HEK293 (cell line): ENCODE measurements at regions not wholly inside any gene's neighbourhood (a gene's known extent, or its start where the extent isn't known, plus 50 kb on each side); places are given as distances from the start of the nearest gene placed in this dataset.

Experiments used
- CTCF ChIA-PET: fragments of 350-600 bp; formaldehyde crosslinking; extraction: SDS; loops from one replicate; lab custom pipeline; 2021; ENCODE audit warnings: antibody characterized with exemption; lab: Yijun Ruan, JAX
- POLR2A ChIA-PET: fragments of 300-600 bp; formaldehyde crosslinking; extraction: SDS; loops from one replicate; lab custom pipeline; 2020; ENCODE audit warnings: antibody characterized with exemption, inconsistent platforms; lab: Yijun Ruan, JAX
- H3K27ac ChIP-seq: fragments of 200-500 bp; sonication (Bioruptor generic); 2 replicates; pipeline ENCODE4 v1.5.1; 2014; ENCODE audit warnings: low read depth, low read length, control low read depth, inconsistent platforms; ENCODE audit errors: extremely low read depth
- H3K36me3 ChIP-seq, 2 experiments: fragments of 200-500 bp in 1 of 2; sonication (Bioruptor generic) in 1 of 2; 1 replicate in 1 of 2; 2 replicates in 1 of 2; pipeline ENCODE4 v1.5.1; 2014 to 2017; ENCODE audit warnings: inconsistent platforms in 2 of 2, low read length in 2 of 2; ENCODE audit not compliant: control insufficient read depth in 2 of 2, insufficient read depth in 1 of 2
- H3K4me1 ChIP-seq: fragments of 200-500 bp; sonication (Bioruptor generic); 2 replicates; pipeline ENCODE4 v1.5.1; 2014; ENCODE audit warnings: mild to moderate bottlenecking, low read length, inconsistent platforms; ENCODE audit not compliant: control insufficient read depth, insufficient read depth
- H3K4me3 ChIP-seq: 2 replicates; pipeline ENCODE4 v1.5.1; 2011; ENCODE audit warnings: low read depth, mild to moderate bottlenecking, control low read depth, low read length, moderate library complexity
- H3K9me3 ChIP-seq: fragments of 200-500 bp; sonication (Bioruptor generic); 2 replicates; pipeline ENCODE4 v1.5.1; 2014; ENCODE audit warnings: low read depth, low read length, inconsistent platforms; ENCODE audit not compliant: control insufficient read depth, insufficient read depth
- ATF2 ChIP-seq: fragments of 450-650 bp; formaldehyde crosslinking; IDR thresholded peaks from 2 replicates; pipeline ENCODE4 v1.5.1; 2016; ENCODE audit warnings: missing biosample characterization, missing genetic modification characterization, low read depth
- HIC1 ChIP-seq: fragments of 450-650 bp; formaldehyde crosslinking; IDR thresholded peaks from 2 replicates; pipeline ENCODE4 v1.5.1; 2016; ENCODE audit warnings: missing biosample characterization, missing genetic modification characterization
- KLF16 ChIP-seq: fragments of 450-650 bp; formaldehyde crosslinking; IDR thresholded peaks from 2 replicates; pipeline ENCODE4 v1.5.1; 2017; ENCODE audit warnings: missing biosample characterization, missing genetic modification characterization
- ZBTB26 ChIP-seq: fragments of 450-650 bp; formaldehyde crosslinking; optimal IDR thresholded peaks from 2 replicates; pipeline ENCODE3; 2016; ENCODE audit warnings: missing biosample characterization, mild to moderate bottlenecking, missing genetic modification characterization
- ZBTB7A ChIP-seq: fragments of 450-650 bp; formaldehyde crosslinking; IDR thresholded peaks from 2 replicates; pipeline ENCODE4 v1.5.1; 2016; ENCODE audit warnings: low read depth, missing biosample characterization, missing genetic modification characterization
- ZNF202 ChIP-seq: fragments of 450-650 bp; formaldehyde crosslinking; IDR thresholded peaks from 2 replicates; pipeline ENCODE4 v1.5.1; 2016; ENCODE audit warnings: missing biosample characterization, missing genetic modification characterization, borderline replicate concordance
- ZNF221 ChIP-seq: fragments of 450-650 bp; formaldehyde crosslinking; IDR thresholded peaks from 2 replicates; pipeline ENCODE4 v1.5.1; 2017; ENCODE audit warnings: missing biosample characterization, missing genetic modification characterization, borderline replicate concordance
- ZNF366 ChIP-seq: fragments of 450-650 bp; formaldehyde crosslinking; conservative IDR thresholded peaks from 2 replicates; pipeline ENCODE4 v1.5.1; 2016; ENCODE audit warnings: missing biosample characterization, missing genetic modification characterization
- ZNF501 ChIP-seq: fragments of 450-650 bp; formaldehyde crosslinking; IDR thresholded peaks from 2 replicates; pipeline ENCODE4 v1.5.1; 2016; ENCODE audit warnings: missing biosample characterization, missing genetic modification characterization
- ZNF510 ChIP-seq: fragments of 450-650 bp; formaldehyde crosslinking; IDR thresholded peaks from 2 replicates; pipeline ENCODE4 v1.5.1; 2018; ENCODE audit warnings: mild to moderate bottlenecking, missing genetic modification characterization, missing biosample characterization; ENCODE audit not compliant: insufficient replicate concordance
- ZNF513 ChIP-seq: fragments of 450-650 bp; IDR thresholded peaks from 2 replicates; pipeline ENCODE4 v1.5.1; 2018; ENCODE audit warnings: missing biosample characterization, missing genetic modification characterization
- ZNF596 ChIP-seq: fragments of 450-650 bp; IDR thresholded peaks from 2 replicates; pipeline ENCODE4 v1.5.0; 2018; ENCODE audit warnings: missing biosample characterization, mild to moderate bottlenecking, missing genetic modification characterization, moderate library complexity
- ZNF621 ChIP-seq: fragments of 450-650 bp; formaldehyde crosslinking; IDR thresholded peaks from 2 replicates; pipeline ENCODE4 v1.5.1; 2017; ENCODE audit warnings: missing biosample characterization, missing genetic modification characterization
- ZNF629 ChIP-seq: fragments of 450-650 bp; formaldehyde crosslinking; IDR thresholded peaks from 2 replicates; pipeline ENCODE4 v1.5.1; 2017; ENCODE audit warnings: missing biosample characterization, missing genetic modification characterization
- ZNF654 ChIP-seq: fragments of 450-650 bp; formaldehyde crosslinking; IDR thresholded peaks from 2 replicates; pipeline ENCODE4 v1.5.1; 2016; ENCODE audit warnings: low read depth, missing biosample characterization, missing genetic modification characterization
- ZNF837 ChIP-seq: fragments of 450-650 bp; formaldehyde crosslinking; IDR thresholded peaks from 2 replicates; pipeline ENCODE4 v1.5.1; 2016; ENCODE audit warnings: missing biosample characterization, missing genetic modification characterization
- ZSCAN18 ChIP-seq: fragments of 450-650 bp; formaldehyde crosslinking; IDR thresholded peaks from 2 replicates; pipeline ENCODE4 v1.5.1; 2016; ENCODE audit warnings: missing biosample characterization, missing genetic modification characterization
- ZSCAN5A ChIP-seq: fragments of 450-650 bp; formaldehyde crosslinking; IDR thresholded peaks from 2 replicates; pipeline ENCODE4 v1.5.1; 2016; ENCODE audit warnings: missing biosample characterization, missing genetic modification characterization

GRCh38 chr12:89844539-89844938 lies 135.9 kb upstream of the ATP2B1 start:
- CTCF ChIA-PET: interaction anchor here (0.6 kb wide), 1 partner anchor 9 kb away, joined by 3 read pairs; no protein-coding TSS in a partner anchor
- TF ChIP-seq HIC1 (tag by site-specific recombination): no peak
- TF ChIP-seq, all 188 proteins: peak for 0
- POLR2A ChIA-PET: no interaction called here
- H3K36me3 ChIP-seq: no peaks in the 10 kb centered on the region
- no peaks in the 10 kb centered on the region for H3K9me3 ChIP-seq
- H3K4me1 ChIP-seq: peaks cover 4% of the 10 kb centered on the region
- H3K4me3 ChIP-seq: no peak overlapping the region
- H3K27ac ChIP-seq: no peak overlapping the region

GRCh38 chr12:89840162-89840922 lies 131.7 kb upstream of the ATP2B1 start:
- POLR2A ChIA-PET: no interaction called here

GRCh38 chr12:89839444-89839843 lies 130.8 kb upstream of the ATP2B1 start:
- Histone ChIP-seq H3K4me1 (peaks cover 7% of the 10 kb centered on the region), H3K9me3 (no peaks in the 10 kb centered on the region), H3K4me3 (no peak overlapping the region), H3K36me3 (no peaks in the 10 kb centered on the region), H3K27ac (no peak overlapping the region)
- ChIA-PET CTCF (no interaction called here), POLR2A (no interaction called here)
- TF ChIP-seq ZNF510 (tag by site-specific recombination) (no peak), ZSCAN5A (tag by site-specific recombination) (no peak), ZNF221 (tag by site-specific recombination) (no peak), ZNF596 (tag by site-specific recombination) (no peak), KLF16 (tag by site-specific recombination) (no peak), ZNF501 (tag by site-specific recombination) (no peak), ZNF621 (tag by site-specific recombination) (no peak), ZNF837 (no peak), ZBTB26 (no peak), ZBTB7A (no peak), ZNF366 (tag by site-specific recombination) (no peak), ZNF513 (tag by site-specific recombination) (no peak), ZSCAN18 (tag by site-specific recombination) (no peak)

More at GRCh38 chr12:89840162-89840922, 131.7 kb upstream of the ATP2B1 start:
- no peak overlapping the region for H3K27ac ChIP-seq
- CTCF ChIA-PET: no interaction called here
- no peaks in the 10 kb centered on the region for H3K9me3 ChIP-seq
- no peak overlapping the region for H3K4me3 ChIP-seq
- no peaks in the 10 kb centered on the region for H3K36me3 ChIP-seq
- peak; percentile 84 for TF ChIP-seq ATF2
- peak; percentile 47 for TF ChIP-seq ZNF629 (tag by site-specific recombination)
- no peak for TF ChIP-seq ZNF202 (tag by site-specific recombination)
- TF ChIP-seq ZNF654 (tag by site-specific recombination): no peak
- peaks cover 7% of the 10 kb centered on the region for H3K4me1 ChIP-seq
